Activated CD8-positive, alpha-beta memory T cell treated with anti-CD3 and anti-CD28 coated beads, Interleukin-2, amount 10 ng/mL, durations not matched to agents 7 days and 5 days (primary cell): ENCODE measurements at regions not wholly inside any gene's neighbourhood (a gene's known extent, or its start where the extent isn't known, plus 50 kb on each side); places are given as distances from the start of the nearest gene placed in this dataset.

Source experiments
- ATAC-seq: fragments of 150-1000 bp; cut with Tn5 transposase; one replicate; pipeline ENCODE4 v1.10.0; 2021; ENCODE audit warnings: moderate library complexity
- CTCF ChIA-PET: fragments of 350-600 bp; sonication (Branson Sonifier 250); formaldehyde crosslinking; loops from one replicate; lab custom pipeline; 2021; ENCODE audit warnings: antibody characterized with exemption; lab: Charles Lee
- DNase-seq: peaks from one replicate; pipeline ENCODE4 v3.0.0-alpha.2; 2020
- H3K27ac Mint-ChIP-seq: one replicate; pipeline ENCODE4 v1.8.0; 2021; ENCODE audit warnings: mild to moderate bottlenecking, mixed read lengths
- H3K27me3 Mint-ChIP-seq: one replicate; pipeline ENCODE4 v1.8.0; 2021; ENCODE audit warnings: mixed read lengths
- H3K36me3 Mint-ChIP-seq: one replicate; pipeline ENCODE4 v1.8.0; 2021; ENCODE audit warnings: mild to moderate bottlenecking, mixed read lengths
- H3K4me1 Mint-ChIP-seq: one replicate; pipeline ENCODE4 v1.8.0; 2021; ENCODE audit warnings: mixed read lengths
- H3K4me3 Mint-ChIP-seq: one replicate; pipeline ENCODE4 v1.8.0; 2021; ENCODE audit warnings: mild to moderate bottlenecking, moderate library complexity, mixed read lengths
- H3K9me3 Mint-ChIP-seq: one replicate; pipeline ENCODE4 v1.8.0; 2022; ENCODE audit warnings: low read depth, mixed read lengths

- ATAC-seq (no peak), DNase-seq (no peak)
- Mint-ChIP-seq H3K4me1 (no peaks in the 10 kb centered on the region), H3K4me3 (no peak overlapping the region), H3K36me3 (no peaks in the 10 kb centered on the region), H3K27ac (no peak overlapping the region), H3K9me3 (peaks cover 3% of the 10 kb centered on the region), H3K27me3 (no peaks in the 10 kb centered on the region)
- CTCF ChIA-PET = no interaction called here
These were observed 451.5 kb downstream of the FBXO15 start for GRCh38 chr18:73696171-73696570.

- Mint-ChIP-seq H3K9me3 (peaks cover 9% of the 10 kb centered on the region), H3K27ac (no peak overlapping the region), H3K36me3 (no peaks in the 10 kb centered on the region), H3K4me1 (no peaks in the 10 kb centered on the region), H3K27me3 (no peaks in the 10 kb centered on the region), H3K4me3 (no peak overlapping the region)
- CTCF ChIA-PET = no interaction called here
- DNase-seq (no peak), ATAC-seq (no peak)
These were observed 454.5 kb downstream of the FBXO15 start for GRCh38 chr18:73693091-73693490.

GRCh38 chr18:73691624-73692023, 456.0 kb downstream of the FBXO15 start:
- CTCF ChIA-PET = no interaction called here
- Mint-ChIP-seq H3K4me3 (no peak overlapping the region), H3K36me3 (no peaks in the 10 kb centered on the region), H3K9me3 (peaks cover 12% of the 10 kb centered on the region), H3K4me1 (no peaks in the 10 kb centered on the region), H3K27ac (no peak overlapping the region), H3K27me3 (no peaks in the 10 kb centered on the region)
- no peak for DNase-seq
- ATAC-seq = no peak

- H3K36me3 Mint-ChIP-seq = no peaks in the 10 kb centered on the region
- H3K4me3 Mint-ChIP-seq = no peak overlapping the region
- H3K27me3 Mint-ChIP-seq = no peaks in the 10 kb centered on the region
- peaks cover 12% of the 10 kb centered on the region for H3K9me3 Mint-ChIP-seq
- H3K4me1 Mint-ChIP-seq = no peaks in the 10 kb centered on the region
- DNase-seq (no peak), ATAC-seq (no peak)
- CTCF ChIA-PET = no interaction called here
- H3K27ac Mint-ChIP-seq = no peak overlapping the region
These were observed 456.5 kb downstream of the FBXO15 start for GRCh38 chr18:73691118-73691517.

- CTCF ChIA-PET = no interaction called here
- Mint-ChIP-seq H3K27me3 (no peaks in the 10 kb centered on the region), H3K27ac (no peak overlapping the region), H3K36me3 (no peaks in the 10 kb centered on the region), H3K9me3 (peaks cover 12% of the 10 kb centered on the region), H3K4me1 (no peaks in the 10 kb centered on the region), H3K4me3 (no peak overlapping the region)
- DNase-seq (no peak), ATAC-seq (no peak)
These were observed 457.4 kb downstream of the FBXO15 start for GRCh38 chr18:73690222-73690621.

GRCh38 chr18:73688851-73689711, 458.6 kb downstream of the FBXO15 start:
- Mint-ChIP-seq H3K27me3 (no peaks in the 10 kb centered on the region), H3K9me3 (peaks cover 12% of the 10 kb centered on the region), H3K4me1 (no peaks in the 10 kb centered on the region)

GRCh38 chr18:73688161-73688560, 459.5 kb downstream of the FBXO15 start:
- ATAC-seq (no peak), DNase-seq (no peak)
- Mint-ChIP-seq H3K4me1 (no peaks in the 10 kb centered on the region), H3K4me3 (no peak overlapping the region), H3K9me3 (peaks cover 10% of the 10 kb centered on the region), H3K27me3 (no peaks in the 10 kb centered on the region), H3K27ac (no peak overlapping the region), H3K36me3 (no peaks in the 10 kb centered on the region)
- CTCF ChIA-PET = no interaction called here

More at GRCh38 chr18:73688851-73689711, 458.6 kb downstream of the FBXO15 start:
- ATAC-seq (no peak), DNase-seq (no peak)
- no peak overlapping the region for H3K27ac Mint-ChIP-seq
- CTCF ChIA-PET = no interaction called here
- no peak overlapping the region for H3K4me3 Mint-ChIP-seq
- no peaks in the 10 kb centered on the region for H3K36me3 Mint-ChIP-seq

GRCh38 chr18:73684647-73685046, 463.0 kb downstream of the FBXO15 start:
- no peaks in the 10 kb centered on the region for H3K36me3 Mint-ChIP-seq
- CTCF ChIA-PET = no interaction called here
- H3K27ac Mint-ChIP-seq = no peak overlapping the region
- no peaks in the 10 kb centered on the region for H3K27me3 Mint-ChIP-seq
- H3K4me1 Mint-ChIP-seq = peaks cover 2% of the 10 kb centered on the region
- ATAC-seq = no peak
- no peak overlapping the region for H3K4me3 Mint-ChIP-seq
- peaks cover 5% of the 10 kb centered on the region for H3K9me3 Mint-ChIP-seq
- DNase-seq = no peak

GRCh38 chr18:73683409-73684238, 464.0 kb downstream of the FBXO15 start:
- no peaks in the 10 kb centered on the region for H3K27me3 Mint-ChIP-seq
- H3K4me1 Mint-ChIP-seq = peaks cover 2% of the 10 kb centered on the region
- peaks cover 5% of the 10 kb centered on the region for H3K9me3 Mint-ChIP-seq
- ATAC-seq (no peak), DNase-seq (no peak)
- H3K36me3 Mint-ChIP-seq = no peaks in the 10 kb centered on the region
- H3K27ac Mint-ChIP-seq = no peak overlapping the region
- CTCF ChIA-PET = no interaction called here
- no peak overlapping the region for H3K4me3 Mint-ChIP-seq

GRCh38 chr18:73681912-73682311, 465.7 kb downstream of the FBXO15 start:
- no peak for DNase-seq
- Mint-ChIP-seq H3K27me3 (no peaks in the 10 kb centered on the region), H3K4me1 (peaks cover 2% of the 10 kb centered on the region), H3K9me3 (no peaks in the 10 kb centered on the region), H3K36me3 (no peaks in the 10 kb centered on the region), H3K4me3 (no peak overlapping the region), H3K27ac (no peak overlapping the region)
- ATAC-seq = no peak
- CTCF ChIA-PET = no interaction called here

- Mint-ChIP-seq H3K9me3 (no peaks in the 10 kb centered on the region), H3K36me3 (no peaks in the 10 kb centered on the region), H3K4me3 (no peak overlapping the region), H3K4me1 (peaks cover 2% of the 10 kb centered on the region), H3K27me3 (no peaks in the 10 kb centered on the region), H3K27ac (no peak overlapping the region)
- no peak for ATAC-seq
- no peak for DNase-seq
- CTCF ChIA-PET = no interaction called here
These were observed 466.2 kb downstream of the FBXO15 start for GRCh38 chr18:73681398-73681797.

- no peak overlapping the region for H3K4me3 Mint-ChIP-seq
- DNase-seq = no peak
- peaks cover 2% of the 10 kb centered on the region for H3K9me3 Mint-ChIP-seq
- no peak overlapping the region for H3K27ac Mint-ChIP-seq
- H3K36me3 Mint-ChIP-seq = no peaks in the 10 kb centered on the region
- CTCF ChIA-PET = no interaction called here
- no peak for ATAC-seq
- no peaks in the 10 kb centered on the region for H3K27me3 Mint-ChIP-seq
- H3K4me1 Mint-ChIP-seq = peaks cover 2% of the 10 kb centered on the region
These were observed 467.5 kb downstream of the FBXO15 start for GRCh38 chr18:73679941-73680712.

- no peak for ATAC-seq
- Mint-ChIP-seq H3K4me3 (no peak overlapping the region), H3K27ac (no peak overlapping the region), H3K9me3 (peaks cover 2% of the 10 kb centered on the region), H3K27me3 (no peaks in the 10 kb centered on the region), H3K4me1 (peaks cover 2% of the 10 kb centered on the region), H3K36me3 (no peaks in the 10 kb centered on the region)
- no peak for DNase-seq
- CTCF ChIA-PET = no interaction called here
These were observed 470.2 kb downstream of the FBXO15 start for GRCh38 chr18:73677450-73677849.
